RPMI7951 (cell line): ENCODE measurements at regions not wholly inside any gene's neighbourhood (a gene's known extent, or its start where the extent isn't known, plus 50 kb on each side); places are given as distances from the start of the nearest gene placed in this dataset.
"Not testable (repeated sequence)": the region's sequence is repeated elsewhere in the genome, so short reads cannot be mapped to it uniquely, and the experiment has no call there.

Experiments
- DNase-seq: peaks from one replicate; pipeline ENCODE4 v3.0.0-alpha.2; 2012; ENCODE audit warnings: low read depth

- no peak for DNase-seq
Observed at GRCh38 chr20:23299673-23300050, 50.9 kb upstream of the NXT1 start.

DNA sequence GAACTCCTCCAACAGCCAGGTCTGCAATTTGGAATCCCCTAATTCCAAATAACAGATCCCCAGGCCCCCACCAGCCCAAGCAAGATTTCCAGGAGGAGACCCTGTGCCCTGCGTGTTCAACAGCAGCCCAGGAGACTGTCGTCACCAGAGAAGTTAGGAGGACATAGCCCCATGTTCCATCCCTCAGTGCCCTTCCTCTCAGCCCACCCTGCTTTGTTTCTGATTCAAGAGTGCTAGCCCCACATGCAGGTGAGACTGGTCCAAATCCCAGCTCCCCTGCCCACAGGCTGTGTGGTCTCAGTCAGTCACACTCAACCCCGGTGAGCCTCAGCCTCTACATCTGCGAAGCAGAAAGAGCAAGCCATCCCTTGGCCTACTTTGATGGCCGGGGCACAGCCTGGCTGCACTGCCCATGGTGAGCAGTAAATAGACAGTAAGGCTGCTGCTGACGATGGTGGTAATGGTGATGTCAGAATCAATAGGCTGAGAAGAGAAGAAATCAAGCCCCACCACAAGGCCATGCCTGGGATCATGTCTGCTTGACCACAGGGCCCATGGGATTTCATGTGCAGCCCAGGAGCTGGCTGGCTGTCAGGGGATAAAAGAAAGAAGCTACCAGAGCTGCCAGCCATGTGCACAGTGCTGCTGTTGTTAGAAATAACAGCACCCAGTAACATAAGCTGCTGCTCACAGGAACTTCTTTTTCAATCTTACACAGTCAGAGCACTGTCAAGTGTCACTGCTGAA is 51.5 kb upstream of the NXT1 start:
- peak; percentile 15 for DNase-seq

- no peak for DNase-seq
Observed at GRCh38 chr20:23298155-23298554, 52.4 kb upstream of the NXT1 start.

DNA sequence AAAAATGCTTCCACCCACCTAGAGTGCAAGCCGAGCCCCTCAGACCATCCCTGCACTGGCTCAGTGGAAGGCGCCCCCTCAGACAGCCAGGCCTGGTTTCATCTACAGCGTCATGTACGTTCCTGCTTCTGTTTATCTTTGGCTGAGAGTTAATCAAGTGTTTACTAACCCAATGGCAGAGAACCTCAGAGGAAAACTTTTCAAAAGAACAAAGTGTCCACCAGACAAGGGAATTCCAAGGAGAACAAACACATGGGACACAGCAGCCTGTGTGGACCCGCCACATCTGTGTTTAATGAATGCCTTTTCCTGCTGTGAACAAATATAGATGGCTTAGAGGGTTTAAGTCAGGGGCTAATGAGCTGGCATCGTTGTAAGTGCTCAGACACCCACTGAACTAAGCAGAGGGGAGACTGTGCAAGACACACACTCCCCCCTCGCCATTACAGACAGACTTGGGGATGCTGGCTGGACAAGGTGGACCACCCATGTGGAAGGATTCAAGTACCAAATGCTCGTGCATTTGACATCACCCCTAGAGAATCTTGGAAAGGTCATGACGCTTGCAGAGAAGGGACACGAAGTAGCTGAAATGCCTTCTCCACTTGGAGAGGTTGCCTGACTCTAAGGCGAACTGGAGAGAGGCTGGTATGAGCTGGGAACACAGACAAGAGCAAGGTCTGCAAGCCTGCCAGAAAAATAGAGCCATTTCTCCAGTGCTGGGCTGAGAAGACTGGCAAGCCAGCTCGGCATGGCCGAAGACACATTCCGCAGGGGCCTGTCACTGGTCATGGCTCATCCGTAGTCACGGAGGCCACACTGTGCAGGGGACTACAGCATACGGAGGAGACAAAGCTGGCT is 53.5 kb upstream of the NXT1 start:
- DNase-seq: no peak

DNA sequence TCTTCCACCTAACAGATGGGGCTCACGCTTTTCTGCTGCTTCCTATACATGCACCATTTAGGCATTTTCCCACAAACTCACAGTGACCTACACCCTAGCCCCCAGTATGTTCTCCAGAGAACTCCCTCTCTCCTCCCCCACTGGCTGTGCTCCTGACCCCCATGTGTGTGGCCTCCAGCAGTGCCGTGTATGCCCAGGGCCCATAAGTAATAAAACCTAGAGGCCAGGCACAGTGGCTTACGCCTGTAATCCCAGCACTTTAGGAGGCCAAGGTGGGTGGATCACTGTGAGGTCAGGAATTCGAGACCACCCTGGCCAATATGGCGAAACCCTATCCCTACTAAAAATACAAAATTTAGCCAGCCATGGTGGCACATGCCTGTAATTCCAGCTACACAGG is 54.7 kb upstream of the NXT1 start:
- DNase-seq: no peak

GRCh38 chr20:23294671-23295070 is 55.9 kb upstream of the NXT1 start:
- no peak for DNase-seq

DNA sequence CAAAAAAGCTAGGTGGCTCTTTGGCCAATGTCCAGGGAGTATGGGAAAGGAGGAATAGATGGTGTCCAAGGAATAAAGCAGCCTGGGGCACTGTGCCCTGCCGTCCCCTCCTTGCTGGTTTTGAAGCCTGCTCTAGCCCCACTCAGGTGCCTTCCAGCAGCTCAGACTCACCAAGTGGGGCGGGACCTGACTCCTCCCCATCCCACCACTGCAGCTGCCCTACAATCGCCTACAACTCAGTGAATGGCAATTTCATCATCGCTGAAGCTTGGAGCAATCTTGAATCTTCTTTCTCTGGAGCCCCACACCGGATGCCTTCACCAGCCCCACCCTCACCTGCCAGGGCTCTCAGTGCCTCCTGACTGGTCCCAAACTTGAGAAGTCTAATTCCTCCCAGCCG is 56.4 kb upstream of the NXT1 start:
- no peak for DNase-seq

DNA sequence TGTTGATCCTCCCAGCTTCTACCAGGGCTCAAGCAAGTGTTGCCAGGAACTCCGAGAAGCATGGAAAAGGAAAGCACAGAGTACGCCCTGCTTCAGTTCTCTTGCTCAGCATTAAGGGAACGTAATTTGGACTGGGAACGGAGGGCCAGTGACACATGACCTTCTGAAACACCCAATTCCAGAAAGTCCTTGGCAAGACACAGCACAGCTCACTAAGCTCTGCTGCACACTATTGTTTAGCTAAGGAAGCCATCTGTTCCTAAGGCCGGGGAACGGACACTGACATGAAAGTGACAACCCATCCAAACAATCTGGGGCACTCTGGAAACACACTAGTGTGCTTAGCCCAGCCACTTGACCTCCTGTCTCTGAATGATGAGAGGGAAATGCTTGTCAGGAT is 56.9 kb upstream of the NXT1 start:
- DNase-seq: no peak

DNA sequence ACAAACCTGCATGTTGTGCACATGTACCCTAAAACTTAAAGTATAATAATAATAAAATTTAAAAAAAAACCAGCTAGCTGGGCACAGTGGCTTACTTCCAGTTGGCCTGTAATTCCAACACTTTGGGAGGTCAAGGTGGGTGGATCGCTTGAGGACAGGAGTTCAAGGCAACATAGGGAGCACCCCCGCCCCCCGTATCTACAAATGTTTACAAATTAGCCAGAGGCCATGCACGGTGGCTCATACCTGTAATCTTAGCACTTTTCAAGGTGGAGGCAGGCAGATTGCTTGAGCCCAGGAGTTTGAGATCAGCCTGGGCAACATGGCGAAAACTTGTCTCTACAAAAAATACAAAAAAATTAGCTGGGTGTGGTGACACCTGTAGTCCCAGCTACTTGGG is 58.3 kb upstream of the NXT1 start:
- DNase-seq: not testable (repeated sequence)

DNA sequence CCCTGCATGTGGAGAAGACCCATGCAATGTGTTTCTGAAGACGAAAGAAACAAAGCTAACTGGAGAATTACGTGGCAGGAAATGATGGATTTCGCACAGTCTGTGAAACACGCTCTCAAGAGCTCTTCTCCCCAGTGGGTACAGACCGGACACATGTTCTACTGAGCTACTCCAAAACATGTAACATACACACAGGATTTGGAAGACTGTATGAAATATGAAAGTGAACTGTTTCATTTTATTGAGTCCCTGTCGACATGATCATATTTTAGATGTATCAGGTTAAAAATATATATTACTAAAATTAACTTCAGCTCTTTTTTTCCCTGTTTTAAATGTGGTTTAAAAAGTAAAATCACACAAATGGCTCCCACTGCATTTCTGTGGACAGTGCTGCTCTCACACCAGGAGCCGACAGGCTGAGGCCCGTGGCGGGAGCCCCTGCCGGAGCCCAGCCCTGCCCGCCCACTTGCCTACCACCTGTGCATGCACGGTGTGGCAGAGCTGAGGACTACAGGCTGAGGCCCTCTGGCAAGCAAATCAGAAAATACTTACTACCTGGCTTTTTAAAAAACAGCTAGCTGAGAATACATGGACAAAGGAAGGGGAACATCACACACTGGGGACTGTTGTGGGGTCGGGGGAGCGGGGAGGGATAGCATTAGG is 58.9 kb upstream of the NXT1 start:
- DNase-seq: peak; percentile 26

- DNase-seq: no peak
Observed at GRCh38 chr20:23290761-23291574, 59.6 kb upstream of the NXT1 start.

DNA sequence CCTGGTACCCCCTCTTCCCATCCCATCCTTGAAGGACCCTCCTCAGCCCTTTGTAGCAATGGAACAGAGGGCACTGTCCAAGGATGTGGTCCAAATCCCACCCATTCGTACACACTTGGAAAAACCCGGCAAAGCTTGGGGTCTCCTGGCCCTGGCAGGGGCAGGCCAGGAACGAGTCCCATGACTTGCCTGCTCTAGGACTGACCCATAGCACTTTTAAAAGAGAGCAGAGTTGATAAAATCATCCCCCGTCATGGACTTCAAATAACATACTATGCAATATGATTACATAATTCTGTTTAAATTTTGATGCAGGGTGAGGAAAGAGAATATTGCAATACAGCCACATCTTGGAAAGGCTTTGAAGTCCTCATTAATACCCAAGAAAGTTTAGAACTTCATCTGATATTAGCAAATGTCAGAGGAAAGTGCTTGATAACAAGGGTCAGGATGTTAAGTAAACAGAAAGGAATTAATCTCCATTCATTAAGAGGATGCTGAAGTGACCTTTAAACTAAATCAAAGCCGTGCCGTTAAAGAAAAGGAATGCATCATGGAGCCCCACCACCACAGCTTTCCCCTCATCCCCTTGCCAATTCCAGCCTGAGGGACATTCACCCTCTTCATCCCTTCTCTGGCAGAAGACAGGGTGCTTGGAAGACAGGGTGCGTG is 60.7 kb upstream of the NXT1 start:
- no peak for DNase-seq

- DNase-seq: no peak
Observed at GRCh38 chr20:23289249-23289648, 61.3 kb upstream of the NXT1 start.

- DNase-seq: no peak
Observed at GRCh38 chr20:23287354-23288190, 63.0 kb upstream of the NXT1 start.

GRCh38 chr20:23286346-23286745 is 64.2 kb upstream of the NXT1 start:
- no peak for DNase-seq

- no peak for DNase-seq
Observed at GRCh38 chr20:23285536-23285935, 65.1 kb upstream of the NXT1 start.

DNA sequence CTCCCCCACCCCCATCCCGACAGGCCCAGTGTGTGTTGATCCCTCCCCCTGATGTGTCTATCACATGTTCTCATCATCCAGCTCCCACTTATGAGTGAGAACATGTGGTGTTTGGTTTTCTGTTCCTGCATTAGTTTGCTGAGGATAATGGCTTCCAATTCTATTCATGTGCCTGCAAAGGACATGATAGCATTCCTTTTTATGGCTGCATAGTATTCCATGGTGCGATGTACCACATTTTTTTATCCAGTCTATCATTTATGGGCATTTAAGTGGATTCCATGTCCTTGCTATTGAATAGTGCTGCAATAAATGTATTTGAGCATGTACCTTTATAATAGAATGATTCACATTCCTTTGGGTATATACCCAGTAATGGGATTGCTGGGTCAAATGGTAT is 66.6 kb upstream of the NXT1 start:
- no peak for DNase-seq

- DNase-seq: no peak
Observed at GRCh38 chr20:23283096-23283850, 67.3 kb upstream of the NXT1 start.

DNA sequence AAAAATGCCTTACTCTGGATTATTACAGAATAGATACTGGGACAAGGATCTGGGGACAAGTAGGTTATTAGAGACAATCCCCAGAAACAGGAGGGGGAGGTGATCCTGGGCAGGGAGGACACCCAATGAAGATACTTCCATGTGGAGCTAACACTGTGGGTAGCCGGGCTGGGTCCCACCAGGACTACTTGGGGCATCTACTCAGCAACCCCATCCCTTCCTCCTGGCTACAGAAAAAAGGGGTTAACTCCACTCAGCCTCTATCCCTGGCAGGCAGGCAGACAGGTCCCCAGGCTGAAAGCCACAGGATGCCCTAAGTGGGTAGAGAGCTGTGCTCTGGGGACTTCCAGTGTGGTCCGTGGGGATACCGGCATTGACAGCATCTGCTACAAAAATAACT is 68.0 kb upstream of the NXT1 start:
- no peak for DNase-seq

DNA sequence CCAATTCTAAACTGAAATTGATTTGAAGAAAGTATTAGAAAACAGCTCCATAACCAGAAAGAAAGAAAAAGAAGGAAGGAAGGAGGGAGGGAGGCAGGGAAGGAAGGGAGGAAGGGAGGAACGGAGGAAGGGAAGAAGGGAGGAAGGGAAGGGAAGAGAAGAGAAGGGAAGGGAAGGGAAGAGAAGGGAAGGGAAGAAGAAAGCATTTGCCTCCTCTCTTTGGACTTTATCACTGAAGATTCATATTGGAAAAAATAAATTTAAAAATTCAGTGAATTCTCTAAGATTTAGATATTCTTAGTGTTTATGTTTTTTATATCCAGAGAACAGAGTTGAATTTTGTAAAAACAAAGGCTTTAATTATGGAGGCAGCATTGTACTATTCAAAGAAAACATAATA is 68.5 kb upstream of the NXT1 start:
- DNase-seq: no peak
